Neuronal stem cell (in vitro differentiated cells): ENCODE measurements at regions not wholly inside any gene's neighbourhood (a gene's known extent, or its start where the extent isn't known, plus 50 kb on each side); places are given as distances from the start of the nearest gene placed in this dataset.

ENCODE experiments used
- DNase-seq: peaks from one replicate; pipeline ENCODE4 v3.0.0-alpha.2; 2013; ENCODE audit warnings: low spot score
- H2AFZ ChIP-seq: one replicate; pipeline ENCODE4 v1.6.1; 2013; ENCODE audit warnings: mild to moderate bottlenecking, low read length, inconsistent platforms
- H2AK5ac ChIP-seq: 2 replicates; pipeline ENCODE4 v1.6.1; 2013; ENCODE audit warnings: low read depth, mild to moderate bottlenecking, inconsistent platforms, low read length, moderate library complexity, mixed read lengths
- H2BK120ac ChIP-seq: 2 replicates; pipeline ENCODE4 v1.6.1; 2013; ENCODE audit warnings: low read depth, mild to moderate bottlenecking, inconsistent platforms, low read length, moderate library complexity, mixed read lengths
- H2BK12ac ChIP-seq: one replicate; pipeline ENCODE4 v1.6.1; 2013; ENCODE audit warnings: low read length, inconsistent platforms
- H2BK15ac ChIP-seq: 2 replicates; pipeline ENCODE4 v1.6.1; 2013; ENCODE audit warnings: mild to moderate bottlenecking, low read length, inconsistent platforms, mixed read lengths
- H2BK5ac ChIP-seq: one replicate; pipeline ENCODE4 v1.6.1; 2013; ENCODE audit warnings: inconsistent platforms, mild to moderate bottlenecking, low read length, moderate library complexity
- H3K14ac ChIP-seq: one replicate; pipeline ENCODE4 v1.6.1; 2013; ENCODE audit warnings: low read length, inconsistent platforms
- H3K18ac ChIP-seq: 2 replicates; pipeline ENCODE4 v1.6.1; 2013; ENCODE audit warnings: low read length, inconsistent platforms
- H3K23ac ChIP-seq: 2 replicates; pipeline ENCODE4 v1.6.1; 2013; ENCODE audit warnings: low read depth, mild to moderate bottlenecking, mixed read lengths, low read length, inconsistent platforms; ENCODE audit not compliant: poor library complexity
- H3K27ac ChIP-seq: replicated peaks from 3 replicates; pipeline ENCODE4 v1.5.1; 2013; ENCODE audit warnings: low read length, inconsistent platforms
- H3K27me3 ChIP-seq, 3 experiments: 2 replicates each; pipeline ENCODE4 v1.6.1; 2013; ENCODE audit warnings: low read length in 3 of 3, mild to moderate bottlenecking in 2 of 3, inconsistent platforms in 1 of 3, low read depth in 1 of 3, mixed read lengths in 1 of 3, moderate library complexity in 1 of 3; ENCODE audit not compliant: control insufficient read depth in 3 of 3, insufficient read depth in 3 of 3
- H3K36me3 ChIP-seq, 2 donors: replicated peaks in 1 of 2; 2 replicates each; pipeline ENCODE4 v1.6.1; 2013; ENCODE audit warnings: low read length in 2 of 2; ENCODE audit not compliant: control insufficient read depth in 2 of 2, insufficient read depth in 2 of 2
- H3K4ac ChIP-seq: 2 replicates; pipeline ENCODE4 v1.6.1; 2013; ENCODE audit warnings: inconsistent platforms, mild to moderate bottlenecking, low read length, moderate library complexity
- H3K4me1 ChIP-seq, 2 donors: 1 replicate in 1 of 2; 2 replicates in 1 of 2; pipeline ENCODE4 v1.6.1; 2013; ENCODE audit warnings: low read length in 2 of 2, low read depth in 1 of 2; ENCODE audit not compliant: control insufficient read depth in 2 of 2, insufficient read depth in 1 of 2
- H3K4me2 ChIP-seq: one replicate; pipeline ENCODE4 v1.6.1; 2013; ENCODE audit warnings: mild to moderate bottlenecking, low read length, inconsistent platforms; ENCODE audit not compliant: insufficient read depth, poor library complexity, severe bottlenecking
- H3K4me3 ChIP-seq, 2 donors: 2 replicates each; pipeline ENCODE4 v1.5.1; 2013; ENCODE audit warnings: low read length in 2 of 2, mild to moderate bottlenecking in 2 of 2, inconsistent platforms in 1 of 2, moderate library complexity in 1 of 2
- H3K79me1 ChIP-seq: one replicate; pipeline ENCODE4 v1.6.1; 2013; ENCODE audit warnings: low read depth, mild to moderate bottlenecking, inconsistent platforms, low read length, moderate library complexity
- H3K9ac ChIP-seq: one replicate; pipeline ENCODE4 v1.6.1; 2013; ENCODE audit warnings: mild to moderate bottlenecking, low read depth, low read length, inconsistent platforms; ENCODE audit not compliant: poor library complexity
- H3K9me3 ChIP-seq, 2 donors: replicated peaks in 1 of 2; 2 replicates each; pipeline versions ENCODE3 to v1.6.1; 2013; ENCODE audit warnings: low read length in 2 of 2, mild to moderate bottlenecking in 2 of 2, inconsistent platforms in 1 of 2, low read depth in 1 of 2, mixed read lengths in 1 of 2, moderate library complexity in 1 of 2; ENCODE audit not compliant: control insufficient read depth in 2 of 2, insufficient read depth in 1 of 2
- H4K8ac ChIP-seq: one replicate; pipeline ENCODE4 v1.6.1; 2013; ENCODE audit warnings: low read depth, mild to moderate bottlenecking, inconsistent platforms, low read length, moderate library complexity
- H4K91ac ChIP-seq: one replicate; pipeline ENCODE4 v1.6.1; 2013; ENCODE audit warnings: low read length, low read depth, mild to moderate bottlenecking, inconsistent platforms; ENCODE audit not compliant: poor library complexity
- WGBS, 2 donors: extraction: QIAGEN DNeasy Blood & Tissue Kit; methylation state at CpG; one replicate each; pipeline ENCODE4 v1.1.7; 2013; ENCODE audit warnings: missing lambda C conversion rate in 2 of 2, mixed read lengths in 1 of 2; ENCODE audit not compliant: insufficient read length in 2 of 2, insufficient replicate concordance in 1 of 2; ENCODE audit errors: extremely low coverage in 2 of 2; 5-methylcytosine and 5-hydroxymethylcytosine counted together

DNA sequence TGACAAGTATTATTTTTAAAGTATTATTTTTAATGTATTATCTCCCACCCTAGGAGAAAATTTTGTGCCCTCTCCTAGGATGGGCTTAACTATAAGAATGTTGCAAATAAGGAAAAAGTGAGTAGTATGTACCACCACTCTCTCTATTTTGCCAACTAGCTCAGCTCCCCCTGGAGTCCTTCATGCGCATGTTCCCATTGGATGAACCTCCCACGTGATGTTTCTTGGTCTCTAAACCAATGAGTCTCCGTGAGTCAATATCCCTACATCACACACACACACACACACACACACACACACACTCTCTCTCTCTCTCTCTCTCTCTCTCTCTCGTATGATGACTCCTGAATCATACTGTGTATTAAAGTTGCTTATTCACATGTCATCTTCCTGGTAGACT is 129.7 kb upstream of the ZFP42 start:
- Histone ChIP-seq H2BK5ac (no peak overlapping the region), H3K18ac (no peak overlapping the region), H3K23ac (no peak overlapping the region), H2BK15ac (no peak overlapping the region), H3K14ac (no peak overlapping the region), H2BK12ac (no peak overlapping the region), H2AFZ (no peak overlapping the region), H3K9ac (no peak overlapping the region), H3K4me1 (no peaks in the 10 kb centered on the region), H2BK120ac (no peak overlapping the region), H3K27me3 (no peaks in the 10 kb centered on the region), H2AK5ac (no peak overlapping the region), H4K8ac (no peak overlapping the region), H3K36me3 (no peaks in the 10 kb centered on the region), H3K9me3 (no peaks in the 10 kb centered on the region), H3K4me3 (no peak overlapping the region), H4K91ac (no peak overlapping the region), H3K4me2 (no peak overlapping the region), H3K4ac (no peak overlapping the region), H3K79me1 (no peaks in the 10 kb centered on the region), H3K27ac (no peak overlapping the region)
- no CpG with 5 or more reads among the region's 4 CpGs for WGBS, 2 donors
- DNase-seq: no peak

DNA sequence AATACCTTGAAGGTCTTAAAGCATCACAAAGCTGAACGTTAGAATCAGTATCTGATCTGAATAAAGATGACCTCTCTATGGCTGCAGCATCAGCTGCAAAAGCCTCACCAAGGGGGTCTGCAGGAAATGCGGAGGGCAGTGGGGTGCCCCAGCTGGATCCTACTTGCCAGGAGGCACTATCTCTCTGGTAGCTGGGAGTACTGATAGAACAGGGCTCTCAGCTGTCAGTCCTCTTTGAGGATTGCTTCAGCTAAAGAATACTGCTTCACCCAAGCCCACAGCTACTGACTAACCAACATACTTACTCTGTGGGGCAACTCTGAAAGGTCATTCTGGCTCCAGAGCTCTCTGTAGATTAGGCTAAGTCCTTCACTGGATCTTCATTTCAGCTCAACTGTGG is 112.5 kb upstream of the ZFP42 start:
- Histone ChIP-seq H3K23ac (no peak overlapping the region), H4K91ac (no peak overlapping the region), H2BK15ac (no peak overlapping the region), H2BK5ac (no peak overlapping the region), H3K4me3 (no peak overlapping the region), H3K18ac (no peak overlapping the region), H2AFZ (no peak overlapping the region), H3K4ac (no peak overlapping the region), H3K14ac (no peak overlapping the region), H2BK120ac (no peak overlapping the region), H3K9me3 (no peaks in the 10 kb centered on the region), H3K9ac (no peak overlapping the region), H3K36me3 (no peaks in the 10 kb centered on the region), H3K4me2 (no peak overlapping the region), H3K27ac (no peak overlapping the region), H3K79me1 (no peaks in the 10 kb centered on the region), H3K4me1 (no peaks in the 10 kb centered on the region), H2AK5ac (no peak overlapping the region), H2BK12ac (no peak overlapping the region), H3K27me3 (no peaks in the 10 kb centered on the region), H4K8ac (no peak overlapping the region)
- DNase-seq: no peak
- WGBS, 2 donors: no CpG with 5 or more reads among the region's 2 CpGs

DNA sequence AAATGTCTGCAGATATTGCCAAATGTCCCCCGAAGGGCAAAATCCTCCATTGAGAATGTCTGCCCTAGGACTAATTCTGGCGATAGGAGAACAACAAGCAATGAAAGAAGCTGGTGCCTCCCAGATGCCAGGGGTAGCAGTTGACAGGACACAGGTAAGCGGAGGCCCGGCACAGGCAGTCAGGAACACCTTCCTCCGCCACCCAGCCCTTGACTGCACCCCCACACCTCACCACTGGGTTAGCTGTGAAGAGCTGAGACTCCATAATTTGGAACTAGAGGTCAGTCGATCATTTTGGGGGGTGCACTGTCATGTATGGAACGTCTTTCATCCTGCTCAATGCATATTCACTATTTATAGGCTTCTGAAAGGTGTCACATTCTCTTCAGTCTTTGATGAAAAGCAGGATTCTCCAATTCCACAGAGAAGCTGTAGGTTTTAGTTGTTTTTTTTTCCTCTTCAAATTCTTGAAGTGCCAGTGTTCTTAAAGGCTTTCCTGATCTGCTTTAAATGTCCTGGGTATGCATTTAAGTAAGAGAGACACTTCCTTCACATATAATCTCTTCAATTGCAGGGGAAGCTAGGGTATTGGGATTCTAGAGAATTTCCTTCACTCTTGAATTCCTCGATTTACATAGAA is 111.6 kb upstream of the ZFP42 start:
- H3K18ac ChIP-seq: no peak overlapping the region

DNA sequence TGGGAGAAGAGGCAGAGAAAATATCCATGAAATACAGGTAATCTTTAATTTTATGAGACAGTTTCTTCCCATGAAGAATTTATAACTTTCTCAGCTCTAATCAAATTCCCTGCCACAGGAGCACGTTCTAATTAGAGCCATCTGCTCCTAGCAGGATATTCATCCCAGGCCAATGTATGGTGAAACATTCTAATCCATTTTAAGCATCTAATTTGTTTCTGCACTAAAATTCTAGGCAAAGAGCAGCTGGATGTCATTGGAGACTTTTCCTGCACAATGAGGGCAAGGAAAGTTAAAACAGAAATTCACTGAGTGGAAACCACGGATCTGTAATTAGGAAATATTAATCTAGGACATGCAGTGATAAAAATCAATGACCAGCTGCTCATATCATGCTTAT is 107.7 kb upstream of the ZFP42 start:
- Histone ChIP-seq H3K4me1 (no peaks in the 10 kb centered on the region), H3K36me3 (no peaks in the 10 kb centered on the region), H3K14ac (no peak overlapping the region), H2BK15ac (no peak overlapping the region), H3K27me3 (no peaks in the 10 kb centered on the region), H2BK5ac (no peak overlapping the region), H4K91ac (no peak overlapping the region), H3K23ac (no peak overlapping the region), H3K4me2 (no peak overlapping the region), H3K4me3 (no peak overlapping the region), H3K4ac (no peak overlapping the region), H2BK120ac (no peak overlapping the region), H4K8ac (no peak overlapping the region), H2AFZ (no peak overlapping the region), H3K27ac (no peak overlapping the region), H2BK12ac (no peak overlapping the region), H2AK5ac (no peak overlapping the region), H3K79me1 (no peaks in the 10 kb centered on the region), H3K9ac (no peak overlapping the region), H3K18ac (no peak overlapping the region), H3K9me3 (no peaks in the 10 kb centered on the region)
- WGBS, 2 donors: no CpG with 5 or more reads among the region's 2 CpGs
- no peak for DNase-seq

More for the DNA sequence above, 111.6 kb upstream of the ZFP42 start:
- H4K91ac ChIP-seq: no peak overlapping the region
- no peak overlapping the region for H3K4me2 ChIP-seq
- no peak overlapping the region for H2BK15ac ChIP-seq
- H3K36me3 ChIP-seq: no peaks in the 10 kb centered on the region
- no peaks in the 10 kb centered on the region for H3K4me1 ChIP-seq
- no peak for DNase-seq
- H3K79me1 ChIP-seq: no peaks in the 10 kb centered on the region
- H2AK5ac ChIP-seq: no peak overlapping the region
- no peak overlapping the region for H2BK5ac ChIP-seq
- no peaks in the 10 kb centered on the region for H3K27me3 ChIP-seq
- no peaks in the 10 kb centered on the region for H3K9me3 ChIP-seq
- H3K4me3 ChIP-seq: no peak overlapping the region
- H3K9ac ChIP-seq: no peak overlapping the region
- H2AFZ ChIP-seq: no peak overlapping the region
- no peak overlapping the region for H3K27ac ChIP-seq
- H2BK120ac ChIP-seq: no peak overlapping the region
- no peak overlapping the region for H4K8ac ChIP-seq
- no peak overlapping the region for H3K23ac ChIP-seq
- no peak overlapping the region for H3K14ac ChIP-seq
- H3K4ac ChIP-seq: no peak overlapping the region
- H2BK12ac ChIP-seq: no peak overlapping the region
- WGBS, 2 donors: no CpG with 5 or more reads among the region's 8 CpGs
